Sigmoid colon (tissue), 4 donors: ENCODE measurements at regions not wholly inside any gene's neighbourhood (a gene's known extent, or its start where the extent isn't known, plus 50 kb on each side); places are given as distances from the start of the nearest gene placed in this dataset.

ENCODE experiments used
- POLR2AphosphoS5 ChIP-seq, 4 donors: sonication (generic); formaldehyde crosslinking; IDR thresholded peaks; one replicate each; pipeline ENCODE4 v1.6.1; 2017; ENCODE audit warnings: antibody characterized with exemption in 4 of 4
- TF ChIP-seq, protein P1 (sequence below), 4 experiments: fragments of 450-650 bp in 3 of 4; fragments of 200-600 bp in 1 of 4; IDR thresholded peaks; one replicate each; pipeline ENCODE4 v1.5.1; 2016 to 2019; ENCODE audit warnings: antibody characterized with exemption in 4 of 4, mild to moderate bottlenecking in 3 of 4, moderate library complexity in 2 of 4

DNA sequence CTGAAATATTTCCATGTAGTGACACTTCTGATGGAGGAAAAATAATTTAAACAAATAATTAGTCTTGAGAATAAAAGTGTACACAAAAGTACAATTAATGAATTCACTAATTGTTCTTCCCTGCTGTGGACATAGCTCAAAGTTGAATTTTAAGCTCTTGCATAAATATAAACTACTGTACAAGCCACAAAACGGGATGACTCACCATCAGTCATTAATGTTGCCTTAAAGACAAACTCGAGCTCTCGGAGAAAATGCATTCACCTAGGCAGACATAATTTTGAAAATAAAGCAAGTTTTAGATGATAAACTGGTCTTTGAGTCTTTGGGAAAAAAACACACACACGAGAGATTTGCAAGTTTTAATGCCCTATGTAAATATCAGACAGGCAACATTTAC is 436.4 kb downstream of the ZNF521 start:
- TF ChIP-seq, protein P1, sequence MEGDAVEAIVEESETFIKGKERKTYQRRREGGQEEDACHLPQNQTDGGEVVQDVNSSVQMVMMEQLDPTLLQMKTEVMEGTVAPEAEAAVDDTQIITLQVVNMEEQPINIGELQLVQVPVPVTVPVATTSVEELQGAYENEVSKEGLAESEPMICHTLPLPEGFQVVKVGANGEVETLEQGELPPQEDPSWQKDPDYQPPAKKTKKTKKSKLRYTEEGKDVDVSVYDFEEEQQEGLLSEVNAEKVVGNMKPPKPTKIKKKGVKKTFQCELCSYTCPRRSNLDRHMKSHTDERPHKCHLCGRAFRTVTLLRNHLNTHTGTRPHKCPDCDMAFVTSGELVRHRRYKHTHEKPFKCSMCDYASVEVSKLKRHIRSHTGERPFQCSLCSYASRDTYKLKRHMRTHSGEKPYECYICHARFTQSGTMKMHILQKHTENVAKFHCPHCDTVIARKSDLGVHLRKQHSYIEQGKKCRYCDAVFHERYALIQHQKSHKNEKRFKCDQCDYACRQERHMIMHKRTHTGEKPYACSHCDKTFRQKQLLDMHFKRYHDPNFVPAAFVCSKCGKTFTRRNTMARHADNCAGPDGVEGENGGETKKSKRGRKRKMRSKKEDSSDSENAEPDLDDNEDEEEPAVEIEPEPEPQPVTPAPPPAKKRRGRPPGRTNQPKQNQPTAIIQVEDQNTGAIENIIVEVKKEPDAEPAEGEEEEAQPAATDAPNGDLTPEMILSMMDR (IDR thresholded peaks at IDR 0.05) = no peak
- TF ChIP-seq POLR2AphosphoS5 (IDR thresholded peaks at IDR 0.05) = no peak
